ENCODE measurements at regions not wholly inside any gene's neighbourhood (a gene's known extent, or its start where the extent isn't known, plus 50 kb on each side); places are given as distances from the start of the nearest gene placed in this dataset.

GRCh38 chr1:4341421-4341820, 313.0 kb upstream of the AJAP1 start:
- Histone ChIP-seq H3K36me3 (ENCODE audit: control insufficient read depth in 4 of 4, insufficient read depth in 3 of 4, low read depth in 1 of 4, low read length in 3 of 4) (no peaks in the 10 kb centered on the region), H3K9me3 (ENCODE audit: control insufficient read depth in 4 of 4, low read length in 3 of 4) (no peaks in the 10 kb centered on the region), H3K27ac (ENCODE audit: low read depth in 1 of 2, low read length in 2 of 2) (no peak overlapping the region), H3K27me3 (ENCODE audit: control insufficient read depth in 4 of 4, insufficient read depth in 4 of 4, low read length in 3 of 4) (no peaks in the 10 kb centered on the region), H3K9ac (ENCODE audit: low read depth in 1 of 2, low read length in 2 of 2) (no peak overlapping the region), H3K4me3 (ENCODE audit: low read depth in 1 of 3, low read length in 3 of 3) (no peak overlapping the region), H3K4me1 (ENCODE audit: control insufficient read depth in 4 of 4, insufficient read depth in 4 of 4, low read length in 3 of 4) (no peaks in the 10 kb centered on the region)
- WGBS, result 89% methylated on average over 8 of the region's 8 CpGs
- no peak for TF ChIP-seq REST (IDR thresholded peaks at IDR 0.05)
- no peak for TF ChIP-seq ZBTB33 (IDR thresholded peaks at IDR 0.05)
- no peak for TF ChIP-seq FOXA1 (IDR thresholded peaks at IDR 0.05)
- no peak for TF ChIP-seq JUND (IDR thresholded peaks at IDR 0.05)
- TF ChIP-seq, protein P1, sequence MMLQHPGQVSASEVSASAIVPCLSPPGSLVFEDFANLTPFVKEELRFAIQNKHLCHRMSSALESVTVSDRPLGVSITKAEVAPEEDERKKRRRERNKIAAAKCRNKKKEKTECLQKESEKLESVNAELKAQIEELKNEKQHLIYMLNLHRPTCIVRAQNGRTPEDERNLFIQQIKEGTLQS (IDR thresholded peaks at IDR 0.05), result no peak
- no peak for TF ChIP-seq SP1 (IDR thresholded peaks at IDR 0.05)
- DNase-seq (ENCODE audit: low spot score), result no peak

DNA sequence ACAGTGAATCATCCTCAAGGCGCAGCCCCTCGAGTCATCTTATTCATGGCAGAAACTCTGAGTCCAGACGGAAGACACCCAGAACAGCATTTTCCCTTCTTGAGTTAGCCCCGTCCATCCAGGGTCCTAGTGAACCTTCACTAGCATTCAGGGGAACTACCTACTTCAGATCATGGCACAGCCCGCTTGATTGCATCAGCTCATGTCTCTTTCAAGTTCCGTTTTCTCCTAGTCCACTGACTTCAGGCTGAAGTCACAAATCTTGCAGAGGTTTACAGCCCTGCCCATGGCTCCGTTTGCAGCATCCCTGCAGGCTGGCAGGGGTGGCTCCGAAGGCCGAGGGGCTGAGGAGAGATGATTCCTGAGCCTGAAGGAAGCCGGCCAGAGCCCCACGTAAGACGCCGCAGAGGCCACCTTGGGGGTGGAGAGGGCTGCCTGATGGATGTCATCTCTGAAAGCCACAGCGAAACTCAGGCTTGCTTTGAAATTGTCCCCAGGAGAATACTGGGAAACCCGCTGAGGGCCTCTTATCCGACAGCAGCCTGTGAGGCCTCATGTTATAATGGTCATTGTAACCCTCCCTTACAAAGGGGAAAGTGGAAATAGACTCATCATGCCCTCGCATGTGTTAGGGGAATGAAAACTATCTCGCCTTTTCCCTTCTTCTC, 310.2 kb upstream of the AJAP1 start:
- DNase-seq (ENCODE audit: low spot score), result no peak
- Histone ChIP-seq H3K27me3 (ENCODE audit: control insufficient read depth in 4 of 4, insufficient read depth in 4 of 4, low read length in 3 of 4) (no peaks in the 10 kb centered on the region), H3K9me3 (ENCODE audit: control insufficient read depth in 4 of 4, low read length in 3 of 4) (no peaks in the 10 kb centered on the region), H3K27ac (ENCODE audit: low read depth in 1 of 2, low read length in 2 of 2) (no peak overlapping the region), H3K36me3 (ENCODE audit: control insufficient read depth in 4 of 4, insufficient read depth in 3 of 4, low read depth in 1 of 4, low read length in 3 of 4) (no peaks in the 10 kb centered on the region), H3K4me1 (ENCODE audit: control insufficient read depth in 4 of 4, insufficient read depth in 4 of 4, low read length in 3 of 4) (no peaks in the 10 kb centered on the region), H3K9ac (ENCODE audit: low read depth in 1 of 2, low read length in 2 of 2) (no peak overlapping the region), H3K4me3 (ENCODE audit: low read depth in 1 of 3, low read length in 3 of 3) (no peak overlapping the region)
- 87% methylated on average over 18 of the region's 18 CpGs for WGBS
- TF ChIP-seq JUND (IDR thresholded peaks at IDR 0.05) (no peak), HNF4A (conservative IDR thresholded peaks at IDR 0.05) (no peak), ZBTB33 (IDR thresholded peaks at IDR 0.05) (no peak), RXRA (IDR thresholded peaks at IDR 0.05) (no peak)
- TF ChIP-seq, protein P1 (IDR thresholded peaks at IDR 0.05), result no peak
